NCI-H2029 treated with DMSO at 0.1 percent for 48 hours (cell line): ENCODE measurements at regions not wholly inside any gene's neighbourhood (a gene's known extent, or its start where the extent isn't known, plus 50 kb on each side); places are given as distances from the start of the nearest gene placed in this dataset.
"Not testable (repeated sequence)": the region's sequence is repeated elsewhere in the genome, so short reads cannot be mapped to it uniquely, and the experiment has no call there.

Experiments used
- DNase-seq: peaks from one replicate; lab custom pipeline; 2025; lab: John Stamatoyannopoulos, UW

DNA sequence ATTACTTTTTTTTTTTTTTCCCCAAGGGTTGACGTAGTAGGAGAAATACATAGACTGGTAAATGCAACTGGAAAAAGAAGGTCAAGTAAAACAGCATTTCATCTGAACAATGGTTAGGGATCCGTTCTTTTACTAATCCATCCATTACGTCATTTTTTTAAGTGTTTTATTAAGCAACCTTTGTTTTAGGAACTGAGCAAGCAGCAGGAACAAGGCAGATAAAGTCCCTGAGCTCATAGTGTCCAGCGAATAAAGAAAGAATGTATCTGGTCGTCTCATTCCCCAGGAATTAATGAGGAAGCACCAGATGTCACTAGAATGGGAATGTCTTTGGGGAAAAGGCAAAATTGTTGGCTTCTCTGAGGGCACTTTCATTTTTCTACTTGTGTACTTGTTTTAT lies 842.4 kb downstream of the TDRD15 start:
- no peak for DNase-seq

DNA sequence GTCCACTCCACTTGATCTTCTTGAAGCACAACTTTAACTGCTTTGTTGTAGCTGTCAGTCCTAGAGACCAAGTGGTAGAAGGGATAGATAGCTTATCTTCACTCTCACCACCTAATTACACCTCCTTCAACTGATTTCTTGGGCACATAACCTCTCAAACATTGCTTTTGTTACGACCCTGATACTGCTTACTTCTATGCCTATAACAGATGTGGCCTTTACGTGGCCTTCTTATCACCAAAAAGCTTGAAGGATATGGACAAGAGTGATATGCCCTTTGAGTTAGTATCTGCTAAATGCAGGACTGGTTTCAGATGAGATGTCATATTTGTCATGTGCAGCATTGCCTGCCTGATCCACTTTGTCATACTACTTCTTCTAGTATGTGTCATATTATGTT lies 847.2 kb downstream of the TDRD15 start:
- no peak for DNase-seq

DNA sequence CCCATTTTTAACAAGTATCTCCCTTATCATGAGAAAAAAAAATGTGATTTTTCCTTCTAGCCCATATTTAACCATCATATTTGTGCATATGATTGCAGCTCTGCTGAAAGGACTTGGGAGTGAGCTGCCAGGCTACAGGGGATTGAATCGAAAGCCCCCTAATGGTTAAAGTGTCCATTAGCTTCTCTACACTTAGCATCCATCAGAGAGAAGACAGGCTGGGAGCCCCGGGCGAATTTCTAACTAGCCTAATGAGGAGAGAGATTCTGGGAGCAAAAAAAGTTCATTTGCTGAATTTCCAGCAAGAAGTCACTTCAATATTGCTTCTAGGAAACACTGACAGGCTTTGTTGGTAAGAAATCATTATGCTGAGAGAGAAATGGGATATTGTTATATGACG lies 848.8 kb downstream of the TDRD15 start:
- no peak for DNase-seq

DNA sequence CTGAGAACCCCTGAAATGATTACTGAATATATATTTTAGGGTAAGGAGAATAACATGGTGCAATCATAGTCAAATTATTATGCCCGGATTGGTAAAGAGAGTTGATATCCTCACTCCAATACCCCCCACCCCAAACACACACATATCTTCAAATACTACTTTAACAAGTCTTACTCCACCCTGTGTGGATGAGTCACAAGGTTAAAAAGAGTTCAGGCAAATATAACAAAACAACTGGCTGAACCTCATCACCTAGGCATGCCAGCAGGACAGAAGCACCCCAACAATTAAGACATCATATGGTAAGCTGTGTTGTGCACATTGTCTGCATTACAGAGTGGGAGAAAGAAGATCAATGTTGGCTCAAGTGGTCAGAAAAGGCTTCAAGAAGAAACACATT lies 857.4 kb downstream of the TDRD15 start:
- DNase-seq: no peak

DNA sequence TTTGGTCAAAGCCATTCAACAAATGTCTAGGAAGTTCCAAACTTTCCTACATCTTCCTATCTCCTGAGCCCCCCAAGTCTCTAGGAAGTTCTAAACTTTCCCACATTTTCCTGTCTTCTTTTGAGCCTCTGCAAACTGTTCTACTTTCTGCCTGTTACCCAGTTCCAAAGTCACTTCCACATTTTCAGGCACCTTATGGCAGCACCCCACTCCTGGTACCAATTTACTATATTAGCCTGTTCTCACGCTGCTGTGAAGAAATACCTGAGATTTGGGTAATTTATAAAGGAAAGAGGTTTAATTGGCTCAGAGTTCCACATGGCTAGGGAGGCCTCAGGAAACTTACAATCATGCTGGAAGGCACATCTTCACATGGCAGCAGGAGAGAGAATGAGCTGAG lies 869.2 kb downstream of the TDRD15 start:
- no peak for DNase-seq

DNA sequence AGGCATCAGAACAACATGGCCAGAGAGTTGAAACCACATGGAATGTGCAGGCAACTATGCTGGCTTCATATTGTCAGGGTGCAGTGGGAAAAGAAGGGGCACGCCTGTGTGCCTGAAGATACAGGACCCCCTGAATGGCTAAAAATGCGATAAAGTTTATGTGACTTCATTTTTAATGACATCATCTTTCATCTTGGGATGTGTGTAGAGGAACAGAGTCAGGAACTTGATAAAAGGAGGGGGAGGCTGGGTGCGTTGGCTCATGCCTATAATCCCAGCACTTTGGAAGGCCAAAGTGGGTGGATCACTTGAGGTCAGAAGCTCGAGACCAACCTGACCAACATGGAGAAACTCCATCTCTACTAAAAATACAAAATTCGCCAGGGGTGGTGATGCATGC lies 872.6 kb downstream of the TDRD15 start:
- DNase-seq: no peak

DNA sequence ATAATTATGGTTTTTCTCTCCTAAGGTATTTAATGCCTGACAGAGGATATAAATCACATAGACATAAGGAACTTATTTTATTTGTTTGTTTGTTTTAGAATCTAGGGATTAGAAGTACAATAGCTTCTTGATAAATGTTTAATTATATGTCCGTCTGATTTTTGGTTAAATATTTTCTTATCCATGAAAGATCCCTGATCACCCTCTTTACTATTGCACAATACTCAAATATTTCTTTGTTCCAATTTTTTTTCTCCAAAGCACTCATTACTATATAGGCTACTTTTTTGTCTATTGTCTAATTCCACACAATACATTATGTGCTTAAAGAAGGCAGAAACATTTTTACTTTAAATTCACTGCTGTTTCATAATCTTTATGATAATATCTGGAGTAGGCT lies 875.8 kb downstream of the TDRD15 start:
- DNase-seq: no peak

DNA sequence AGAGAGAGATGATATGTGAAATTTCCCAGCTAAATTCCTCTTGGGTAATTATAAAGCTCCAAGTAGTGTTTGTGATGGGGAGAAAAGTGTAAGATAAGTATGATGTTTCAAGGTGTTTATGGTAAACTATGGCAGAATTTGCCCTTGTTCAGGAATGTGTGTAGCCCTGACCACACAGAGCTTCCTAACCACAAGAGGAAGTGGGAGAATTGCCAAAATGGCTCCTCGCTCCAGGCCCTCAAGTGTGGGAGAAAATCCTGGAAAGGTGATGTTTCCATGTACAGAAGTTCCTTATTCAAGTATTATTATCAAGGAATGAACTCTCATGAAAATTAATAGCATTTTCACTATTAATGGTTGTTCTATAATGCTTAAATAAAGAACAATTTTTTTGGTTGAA lies 878.3 kb downstream of the TDRD15 start:
- DNase-seq: no peak

DNA sequence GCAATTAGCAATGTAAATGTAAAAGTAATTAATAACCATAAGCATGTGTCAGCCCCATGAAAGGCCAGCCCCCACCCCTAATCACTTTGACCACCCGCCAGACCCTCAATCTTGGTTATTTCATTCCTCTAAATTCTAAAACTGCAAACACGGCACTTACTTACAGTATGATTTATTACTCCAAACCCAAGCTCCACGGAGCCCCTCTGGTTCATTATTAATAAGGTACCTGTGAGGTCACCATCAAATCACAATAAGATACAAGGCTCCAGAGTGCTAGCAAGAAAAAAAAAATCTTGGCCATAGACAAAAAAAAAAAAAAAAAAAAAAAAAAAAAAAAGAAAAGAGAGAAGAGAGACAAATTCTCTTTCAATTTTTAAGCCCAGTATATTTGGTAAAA lies 879.5 kb downstream of the TDRD15 start:
- no peak for DNase-seq

DNA sequence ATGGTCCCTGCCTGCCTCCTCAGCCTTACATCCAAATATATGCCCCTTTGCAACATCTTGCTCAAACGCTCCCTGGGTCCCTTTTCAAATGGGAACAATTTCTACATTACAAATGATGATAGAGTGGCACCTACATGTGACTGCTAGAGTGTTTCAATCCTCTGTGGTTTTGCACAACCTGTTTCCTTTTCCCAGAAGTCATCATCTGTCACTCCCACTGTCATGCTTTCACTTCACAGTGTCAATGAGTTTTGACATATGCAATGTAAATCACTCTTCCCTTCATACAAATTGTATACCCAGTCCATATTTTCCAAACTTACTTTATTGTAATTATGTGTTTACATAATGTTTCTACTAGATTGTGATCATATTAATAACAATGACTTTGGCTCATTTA lies 887.3 kb downstream of the TDRD15 start:
- DNase-seq: no peak

DNA sequence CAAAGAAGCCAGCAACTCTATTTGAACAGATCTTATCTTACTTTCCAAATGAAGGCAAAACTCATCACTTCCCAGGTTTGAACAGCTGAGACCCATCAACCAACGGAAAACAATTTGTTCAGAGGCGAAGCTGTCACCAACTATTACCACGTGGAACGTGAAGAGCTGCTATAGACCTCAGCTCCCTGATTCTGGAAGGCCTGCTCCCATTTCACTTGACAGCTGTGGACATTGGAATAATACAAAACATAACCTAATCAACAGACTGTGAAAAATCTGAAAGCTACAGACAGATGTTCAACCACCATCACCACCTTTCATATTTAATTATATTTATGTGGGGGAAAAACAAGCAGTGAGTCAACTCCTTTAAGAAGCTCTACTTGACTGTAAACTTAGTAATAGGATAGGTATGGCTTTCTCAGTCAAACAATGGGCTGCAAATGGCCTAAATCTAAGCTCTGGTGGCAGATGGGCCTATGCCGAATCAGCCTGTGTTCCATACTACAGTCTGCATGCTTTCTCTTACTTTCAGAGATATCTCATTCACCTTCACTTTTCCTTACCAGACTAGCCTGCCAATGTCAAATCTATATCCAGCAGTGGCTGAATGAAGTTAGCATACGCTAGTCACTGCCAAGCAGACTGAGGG lies 896.4 kb downstream of the TDRD15 start:
- no peak for DNase-seq

DNA sequence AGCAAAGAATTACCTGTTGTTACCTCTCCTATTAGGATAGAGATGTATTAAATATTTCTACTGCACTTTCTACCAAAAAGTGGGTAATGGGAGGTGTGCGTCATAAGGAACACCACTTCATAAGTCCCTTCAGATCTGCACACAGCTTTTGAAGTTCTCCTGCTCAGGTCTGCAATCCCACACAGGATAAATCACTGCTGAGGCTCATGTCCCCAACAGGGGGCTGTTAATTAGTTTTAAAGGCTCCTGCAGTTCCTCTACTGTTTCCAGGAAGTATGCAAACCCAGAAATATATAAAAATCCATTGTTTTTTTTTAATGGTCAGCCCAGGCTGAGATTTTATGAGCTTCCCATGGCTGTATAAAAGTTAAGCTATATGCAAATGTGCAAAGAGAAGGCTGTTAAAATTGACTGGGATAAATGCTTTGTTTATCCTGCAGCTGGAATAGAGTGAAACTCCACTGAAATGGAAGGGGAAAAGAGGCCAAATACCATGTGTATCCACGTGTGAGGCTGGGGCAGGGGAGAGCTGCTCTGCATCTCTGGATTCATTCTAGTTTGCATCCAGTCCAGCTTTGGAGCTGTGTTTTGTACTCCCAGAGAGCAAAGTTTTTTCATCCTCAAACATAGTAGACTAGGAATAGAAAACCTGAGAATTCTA lies 903.7 kb downstream of the TDRD15 start:
- DNase-seq: no peak

DNA sequence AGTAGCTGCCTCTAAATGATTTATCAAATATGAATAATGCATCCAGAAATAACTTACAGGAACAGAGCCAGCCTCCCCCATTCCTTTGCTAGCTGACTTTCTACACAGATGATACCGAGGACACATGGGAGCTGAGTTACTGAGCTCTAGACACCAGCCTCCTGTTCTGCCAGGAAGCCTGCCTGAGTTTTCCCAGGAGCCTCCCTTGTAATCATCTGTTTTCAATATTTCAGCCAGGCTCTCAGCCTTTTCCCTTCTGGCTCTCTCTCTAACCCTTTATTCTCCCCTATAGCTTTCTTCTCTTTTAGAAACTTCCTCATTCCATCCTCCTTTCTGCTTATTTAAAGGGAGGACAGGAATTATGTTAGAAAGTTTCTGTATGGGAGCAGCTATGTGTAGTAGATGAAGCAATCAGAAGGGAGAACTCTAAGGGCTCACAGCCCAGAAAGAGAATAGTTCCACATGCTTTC lies 911.6 kb downstream of the TDRD15 start:
- DNase-seq: no peak

DNA sequence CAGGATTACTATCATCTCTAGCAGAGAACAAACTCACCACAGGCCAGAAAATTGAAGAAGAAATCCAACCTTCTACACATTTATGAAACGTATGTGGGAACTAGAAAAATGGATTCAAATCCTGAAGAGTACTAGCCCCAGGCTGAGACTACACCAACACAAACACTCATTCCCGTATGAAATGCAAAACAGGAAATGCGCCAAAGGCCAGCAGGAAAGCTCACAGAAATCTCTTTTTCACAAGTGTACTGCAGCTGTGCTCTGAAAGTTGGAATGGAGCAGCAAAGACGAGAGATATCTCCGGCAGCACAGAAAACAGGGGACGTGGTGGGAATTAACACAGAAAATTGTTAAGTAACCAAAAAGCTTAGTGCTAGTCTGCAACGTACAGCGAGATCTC lies 913.5 kb downstream of the TDRD15 start:
- DNase-seq: no peak

DNA sequence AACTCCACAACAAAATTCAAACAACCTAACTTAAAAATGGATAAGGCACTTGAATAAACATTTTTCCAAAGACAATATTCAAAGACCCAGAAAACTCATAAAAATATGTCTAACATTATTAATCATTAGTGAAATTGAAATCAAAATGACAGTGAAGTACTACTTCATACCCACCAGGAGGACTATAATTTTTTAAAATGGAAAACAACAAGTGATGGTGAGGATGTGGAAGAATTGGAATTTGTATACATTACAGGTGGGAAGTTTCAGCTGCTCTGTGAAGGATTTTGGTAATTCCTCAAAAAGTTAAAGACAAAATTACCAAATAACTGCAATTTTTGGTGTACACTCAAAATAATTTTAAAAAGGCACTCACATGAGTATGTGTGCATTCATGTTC lies 920.0 kb downstream of the TDRD15 start:
- DNase-seq: no peak

DNA sequence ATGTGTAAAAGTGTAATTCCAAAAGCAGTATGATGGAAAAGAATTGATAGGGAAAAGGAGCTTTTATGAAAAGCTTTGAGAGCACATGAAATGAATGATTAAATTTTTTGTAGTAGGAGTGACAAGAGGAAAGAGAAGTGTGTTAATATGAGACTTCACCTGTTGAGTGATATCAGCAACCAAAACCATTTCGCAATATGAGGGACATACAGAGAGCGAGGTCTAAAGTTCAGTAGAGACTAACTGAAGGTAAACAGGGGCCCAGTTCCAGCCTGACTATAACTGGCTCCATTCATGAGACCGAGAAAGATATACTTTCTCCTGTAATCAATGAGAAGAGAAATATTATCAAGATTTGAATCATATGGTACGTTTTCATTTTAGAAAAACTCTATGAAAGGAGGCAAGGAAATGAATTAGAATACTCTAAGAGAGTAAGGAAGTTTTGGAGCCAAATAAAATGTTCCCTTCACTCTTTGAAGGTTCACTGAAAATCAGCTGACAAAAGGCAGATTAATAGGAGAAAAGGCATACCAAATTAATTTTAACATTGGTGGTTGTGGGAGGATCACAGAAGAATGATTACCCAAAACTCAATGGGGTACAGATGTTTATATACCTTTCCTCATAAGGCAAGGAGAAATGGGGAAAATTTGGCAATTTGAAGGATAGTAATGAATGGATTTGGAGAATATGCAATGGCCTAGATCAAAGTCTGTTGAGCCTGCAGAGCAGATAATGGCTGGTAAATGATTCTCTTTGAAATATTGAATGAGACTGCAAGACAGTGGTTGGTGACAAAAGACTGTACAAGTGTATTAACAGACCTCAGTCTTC lies 932.2 kb downstream of the TDRD15 start:
- DNase-seq: no peak

DNA sequence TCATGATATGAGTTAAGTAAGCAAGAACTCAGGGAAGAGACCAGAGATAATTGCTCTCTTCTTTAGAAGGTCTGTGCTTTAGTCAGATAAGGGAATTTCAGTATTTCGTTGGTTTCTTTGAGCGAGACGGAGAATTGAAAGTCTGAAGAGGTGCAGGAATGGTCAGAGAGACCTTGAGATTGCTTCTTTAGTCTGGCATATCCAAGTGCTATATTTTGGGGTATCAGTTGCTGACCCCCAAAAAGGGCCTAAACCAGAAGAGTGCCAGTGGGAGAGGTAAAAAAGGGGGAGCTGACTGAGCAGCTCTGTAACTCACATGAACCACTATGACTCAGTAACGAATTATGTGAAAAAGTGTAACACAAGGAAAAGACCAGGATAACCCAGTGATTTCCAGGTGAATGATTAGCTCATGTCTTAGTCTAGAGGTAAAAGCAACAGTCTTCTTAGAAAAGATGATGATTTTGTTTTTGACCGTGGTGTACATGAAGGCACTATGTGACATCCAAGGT lies 932.9 kb downstream of the TDRD15 start:
- DNase-seq: no peak

DNA sequence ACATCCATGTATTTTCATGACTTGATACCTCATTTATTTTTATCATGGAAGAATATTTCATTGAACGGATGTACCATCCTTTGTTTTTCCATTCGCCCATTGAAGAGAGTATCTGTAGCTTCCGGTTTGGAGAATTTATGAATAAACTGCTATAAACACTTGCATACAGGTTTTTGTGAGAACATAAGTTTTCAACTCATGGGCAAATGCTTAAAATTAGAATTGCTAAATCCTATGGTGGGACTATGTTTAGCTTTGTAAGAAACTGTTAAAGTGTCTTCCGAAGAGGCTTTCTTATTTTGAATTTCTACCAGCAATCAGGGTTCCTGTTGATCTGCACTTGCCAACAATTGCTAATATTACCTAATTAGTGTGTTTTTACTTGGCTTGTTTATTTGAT lies 938.9 kb downstream of the TDRD15 start:
- no peak for DNase-seq

DNA sequence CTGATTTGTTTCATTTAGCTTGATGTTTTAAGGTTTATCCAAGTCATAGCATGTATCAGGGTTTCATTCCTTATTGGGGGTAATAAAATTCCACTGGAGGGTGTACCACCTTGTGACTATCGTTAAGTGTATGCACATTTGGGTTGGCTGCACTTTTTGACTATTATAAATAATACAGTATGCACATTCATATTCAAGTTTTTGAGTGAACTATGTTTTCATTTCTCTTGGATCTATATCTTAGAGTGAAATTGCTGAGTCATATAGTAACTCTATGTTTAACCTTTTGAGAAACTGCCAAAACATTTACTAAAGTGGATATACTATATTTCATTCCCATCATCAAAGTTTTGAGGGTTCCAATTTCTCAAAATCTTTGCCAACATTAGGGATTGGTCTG lies 952.7 kb downstream of the TDRD15 start:
- no peak for DNase-seq

DNA sequence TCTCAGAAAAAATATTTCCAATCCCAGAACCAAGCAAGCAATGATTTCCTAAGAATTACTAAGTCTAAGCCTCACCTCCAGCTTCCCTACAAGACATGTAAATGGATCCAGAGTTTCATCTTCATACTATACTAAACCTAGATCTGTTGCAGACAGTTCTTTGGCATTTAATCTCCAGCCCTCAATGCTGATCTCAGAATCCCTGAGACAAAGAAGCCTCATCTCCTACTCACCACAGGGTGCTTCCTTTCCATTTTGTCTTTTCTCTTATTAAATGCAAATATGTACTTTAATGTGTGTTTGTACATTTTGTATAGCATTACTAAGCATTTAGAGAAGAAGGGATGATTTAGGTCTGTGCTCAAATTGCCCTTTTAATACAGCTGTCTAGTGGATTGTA lies 954.9 kb downstream of the TDRD15 start:
- no peak for DNase-seq

DNA sequence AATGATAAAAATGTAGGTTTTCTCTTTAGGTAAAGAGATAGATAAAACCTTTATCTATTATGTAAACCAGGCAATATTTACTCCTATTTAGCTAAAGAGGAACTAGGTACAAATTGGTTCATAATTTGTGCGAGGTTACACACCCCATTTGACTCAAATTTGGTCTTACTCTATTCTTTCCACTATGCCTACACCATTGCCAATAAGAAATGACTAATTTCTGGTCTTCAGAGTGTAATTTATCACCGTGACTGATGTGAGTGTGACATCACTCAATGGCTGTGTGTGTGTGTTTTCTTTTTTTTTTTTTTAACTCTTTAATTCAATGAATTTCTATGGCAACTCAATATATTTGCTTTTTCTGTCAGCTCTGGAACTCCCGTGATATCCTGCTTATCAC lies 955.8 kb downstream of the TDRD15 start:
- no peak for DNase-seq

DNA sequence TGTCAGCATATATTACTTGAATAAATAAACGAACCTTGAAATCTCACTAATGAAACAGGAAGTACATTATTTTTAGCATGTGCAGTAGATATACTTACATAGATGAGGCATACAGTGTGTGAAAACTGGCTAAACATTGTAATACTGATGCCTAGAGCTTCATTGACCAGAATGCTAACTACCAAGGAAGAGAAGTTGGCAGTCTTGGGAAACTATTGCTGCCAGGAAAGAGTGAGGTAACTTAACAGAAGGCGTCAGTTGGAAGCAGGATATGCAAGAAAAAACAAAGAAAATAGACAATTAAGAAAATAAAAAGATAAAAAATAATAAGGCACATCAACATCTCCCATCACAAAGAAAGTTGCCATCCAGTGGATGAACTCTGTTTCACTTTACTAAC lies 963.0 kb downstream of the TDRD15 start:
- DNase-seq: no peak

DNA sequence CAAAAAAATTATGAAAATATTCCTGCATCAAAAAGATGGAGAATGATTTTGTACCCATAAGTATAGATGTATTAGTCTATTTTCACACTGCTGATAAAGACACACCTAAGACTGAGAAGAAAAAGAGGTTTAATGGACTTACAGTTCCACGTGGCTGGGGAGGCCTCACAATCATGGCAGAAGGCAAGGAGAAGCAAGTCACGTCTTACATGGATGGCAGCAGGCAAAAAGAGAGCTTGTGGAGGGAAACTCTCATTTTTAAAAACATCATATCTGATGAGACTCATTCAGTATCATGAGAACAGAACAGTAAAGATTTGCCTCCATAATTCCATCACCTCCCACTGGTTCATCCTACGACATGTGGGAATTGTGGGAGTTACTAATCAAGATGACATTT lies 979.8 kb downstream of the TDRD15 start:
- not testable (repeated sequence) for DNase-seq
